Endodermal cell (in vitro differentiated cells): ENCODE measurements at regions not wholly inside any gene's neighbourhood (a gene's known extent, or its start where the extent isn't known, plus 50 kb on each side); places are given as distances from the start of the nearest gene placed in this dataset.

Source experiments
- DNase-seq: peaks from one replicate; pipeline ENCODE4 v3.0.0-alpha.2; 2017
- H3K27ac ChIP-seq: 2 replicates; pipeline ENCODE4 v1.5.1; 2013; ENCODE audit warnings: mild to moderate bottlenecking, low read depth, low read length, moderate library complexity
- H3K27me3 ChIP-seq: 2 replicates; pipeline ENCODE4 v1.6.1; 2013; ENCODE audit warnings: mild to moderate bottlenecking, low read length, moderate library complexity; ENCODE audit not compliant: insufficient read depth, control insufficient read depth, poor library complexity, severe bottlenecking
- H3K36me3 ChIP-seq: 2 replicates; pipeline ENCODE4 v1.7.0; 2013; ENCODE audit warnings: mild to moderate bottlenecking, low read length, moderate library complexity; ENCODE audit not compliant: control insufficient read depth, insufficient read depth
- H3K4me1 ChIP-seq: one replicate; pipeline ENCODE4 v1.7.0; 2013; ENCODE audit warnings: low read length; ENCODE audit not compliant: control insufficient read depth, insufficient read depth
- H3K4me3 ChIP-seq: 2 replicates; pipeline ENCODE4 v1.5.1; 2013; ENCODE audit warnings: mild to moderate bottlenecking, low read length, moderate library complexity
- H3K9ac ChIP-seq: 2 replicates; pipeline ENCODE4 v1.6.1; 2013; ENCODE audit warnings: mild to moderate bottlenecking, low read length, moderate library complexity; ENCODE audit not compliant: poor library complexity, severe bottlenecking; ENCODE audit errors: extremely low read depth
- H3K9me3 ChIP-seq: 2 replicates; pipeline ENCODE4 v1.6.1; 2013; ENCODE audit warnings: mild to moderate bottlenecking, low read length, moderate library complexity; ENCODE audit not compliant: control insufficient read depth
- H3K27ac Mint-ChIP-seq: 2 replicates; pipeline ENCODE4 v1.8.0; 2020; ENCODE audit warnings: mixed read lengths
- H3K27me3 Mint-ChIP-seq: 2 replicates; pipeline ENCODE4 v1.8.0; 2021; ENCODE audit warnings: mild to moderate bottlenecking, mixed read lengths; ENCODE audit not compliant: insufficient read depth
- H3K36me3 Mint-ChIP-seq: 2 replicates; pipeline ENCODE4 v1.8.0; 2020; ENCODE audit warnings: low read depth, mixed read lengths
- H3K4me1 Mint-ChIP-seq: 2 replicates; pipeline ENCODE4 v1.8.0; 2020; ENCODE audit warnings: mixed read lengths
- H3K4me3 Mint-ChIP-seq: 2 replicates; pipeline ENCODE4 v1.8.0; 2020; ENCODE audit warnings: mild to moderate bottlenecking, moderate library complexity, mixed read lengths
- H3K9me3 Mint-ChIP-seq: 2 replicates; pipeline ENCODE4 v1.8.0; 2020; ENCODE audit warnings: mild to moderate bottlenecking, mixed read lengths
- WGBS, 2 experiments: methylation state at CpG; one replicate each; pipeline versions ENCODE4 v1.1.5 to v1.1.7; 2013; ENCODE audit warnings: missing lambda C conversion rate in 2 of 2, mixed read lengths in 1 of 2; ENCODE audit not compliant: insufficient coverage in 1 of 2, insufficient read length in 1 of 2; 5-methylcytosine and 5-hydroxymethylcytosine counted together
- TF ChIP-seq, protein P1 (sequence below): fragments of 200-600 bp; sonication (generic); conservative IDR thresholded peaks from 2 replicates; pipeline ENCODE4 v1.5.0; 2021; ENCODE audit warnings: antibody characterized with exemption, mild to moderate bottlenecking

DNA sequence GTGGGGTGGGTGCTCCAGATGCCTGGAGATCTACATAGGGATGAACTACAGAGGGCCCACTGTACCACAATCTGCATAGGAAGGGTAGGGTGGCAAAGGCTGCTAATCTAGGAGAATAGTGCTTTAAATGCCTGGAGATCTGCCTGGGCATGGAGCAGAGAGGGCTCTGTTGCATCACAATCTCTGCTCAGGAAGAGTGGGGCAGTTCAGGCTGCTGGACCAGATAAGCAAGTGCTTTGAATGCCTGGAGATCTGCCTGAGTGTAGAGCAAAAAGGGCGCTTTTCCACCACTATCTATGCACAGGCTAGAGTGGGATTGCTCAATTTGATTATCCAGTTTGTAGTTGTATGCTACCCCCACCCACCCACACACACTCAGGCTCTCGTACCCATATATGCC, 886.3 kb upstream of the SEL1L start:
- H3K9me3 Mint-ChIP-seq = peaks cover 20% of the 10 kb centered on the region
- no peak overlapping the region for H3K27ac Mint-ChIP-seq
- peaks cover 23% of the 10 kb centered on the region for H3K4me1 Mint-ChIP-seq
- Histone ChIP-seq H3K27ac (no peak overlapping the region), H3K9ac (no peak overlapping the region), H3K9me3 (peaks cover 34% of the 10 kb centered on the region), H3K36me3 (no peaks in the 10 kb centered on the region), H3K27me3 (no peaks in the 10 kb centered on the region), H3K4me3 (no peak overlapping the region), H3K4me1 (peaks cover 6% of the 10 kb centered on the region)
- peaks cover 2% of the 10 kb centered on the region for H3K36me3 Mint-ChIP-seq
- no peaks in the 10 kb centered on the region for H3K27me3 Mint-ChIP-seq
- TF ChIP-seq, protein P1, sequence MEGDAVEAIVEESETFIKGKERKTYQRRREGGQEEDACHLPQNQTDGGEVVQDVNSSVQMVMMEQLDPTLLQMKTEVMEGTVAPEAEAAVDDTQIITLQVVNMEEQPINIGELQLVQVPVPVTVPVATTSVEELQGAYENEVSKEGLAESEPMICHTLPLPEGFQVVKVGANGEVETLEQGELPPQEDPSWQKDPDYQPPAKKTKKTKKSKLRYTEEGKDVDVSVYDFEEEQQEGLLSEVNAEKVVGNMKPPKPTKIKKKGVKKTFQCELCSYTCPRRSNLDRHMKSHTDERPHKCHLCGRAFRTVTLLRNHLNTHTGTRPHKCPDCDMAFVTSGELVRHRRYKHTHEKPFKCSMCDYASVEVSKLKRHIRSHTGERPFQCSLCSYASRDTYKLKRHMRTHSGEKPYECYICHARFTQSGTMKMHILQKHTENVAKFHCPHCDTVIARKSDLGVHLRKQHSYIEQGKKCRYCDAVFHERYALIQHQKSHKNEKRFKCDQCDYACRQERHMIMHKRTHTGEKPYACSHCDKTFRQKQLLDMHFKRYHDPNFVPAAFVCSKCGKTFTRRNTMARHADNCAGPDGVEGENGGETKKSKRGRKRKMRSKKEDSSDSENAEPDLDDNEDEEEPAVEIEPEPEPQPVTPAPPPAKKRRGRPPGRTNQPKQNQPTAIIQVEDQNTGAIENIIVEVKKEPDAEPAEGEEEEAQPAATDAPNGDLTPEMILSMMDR = no peak
- no peak for DNase-seq
- 63% methylated on average over 2 of the region's 2 CpGs; no CpG with 5 or more reads in 1 of the 2 experiments for WGBS, 2 experiments
- H3K4me3 Mint-ChIP-seq = no peak overlapping the region

DNA sequence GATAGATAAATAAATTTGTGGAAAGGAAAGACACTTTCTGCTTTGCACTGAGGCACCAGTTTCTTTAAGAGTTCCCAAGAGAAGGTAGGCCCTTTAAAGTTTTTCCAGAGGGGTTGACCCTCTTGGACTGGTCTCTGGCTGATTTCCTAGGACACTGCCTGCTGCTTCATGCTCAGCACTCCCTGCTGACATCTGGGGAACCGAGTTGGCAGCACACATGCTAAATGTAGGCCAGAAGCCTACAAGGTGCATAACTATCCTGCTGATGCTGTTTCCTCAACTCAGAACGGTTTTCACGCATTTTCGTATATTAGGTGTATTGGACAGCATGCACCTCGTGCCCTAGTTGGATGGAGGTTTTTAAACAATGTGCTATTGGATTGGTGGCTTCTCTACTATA, 887.2 kb upstream of the SEL1L start:
- H3K27ac ChIP-seq = no peak overlapping the region
- WGBS, 2 experiments = 70 to 94% methylated on average over 1 to 5 of the region's 5 CpGs
- H3K4me3 ChIP-seq = no peak overlapping the region
- H3K9me3 ChIP-seq = peaks cover 34% of the 10 kb centered on the region
- no peaks in the 10 kb centered on the region for H3K36me3 ChIP-seq
- H3K4me3 Mint-ChIP-seq = no peak overlapping the region
- H3K4me1 Mint-ChIP-seq = peaks cover 25% of the 10 kb centered on the region
- H3K9me3 Mint-ChIP-seq = peaks cover 20% of the 10 kb centered on the region
- H3K27me3 Mint-ChIP-seq = no peaks in the 10 kb centered on the region
- H3K27me3 ChIP-seq = no peaks in the 10 kb centered on the region
- peaks cover 6% of the 10 kb centered on the region for H3K4me1 ChIP-seq
- H3K36me3 Mint-ChIP-seq = peaks cover 2% of the 10 kb centered on the region
- no peak for DNase-seq
- no peak overlapping the region for H3K9ac ChIP-seq
- TF ChIP-seq, protein P1 = no peak
- no peak overlapping the region for H3K27ac Mint-ChIP-seq

DNA sequence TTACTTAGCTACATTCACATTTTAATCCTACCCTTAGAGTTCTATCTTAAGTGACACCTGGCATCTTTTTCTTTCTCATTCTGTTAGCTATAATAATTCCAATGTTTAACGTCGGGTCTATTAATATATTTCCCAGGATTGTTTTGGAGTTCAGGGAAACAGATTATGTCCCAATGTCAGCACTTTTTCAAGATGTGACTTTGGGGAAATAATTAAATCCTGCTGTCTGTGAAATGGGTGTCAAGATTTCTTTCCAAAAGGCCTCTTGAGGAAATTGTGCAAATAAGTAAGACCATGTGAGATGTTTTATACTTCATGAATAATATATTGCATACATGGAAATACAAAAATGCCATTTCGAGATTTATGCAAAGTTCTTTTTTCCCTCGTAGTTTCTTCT, 887.6 kb upstream of the SEL1L start:
- Histone ChIP-seq H3K36me3 (no peaks in the 10 kb centered on the region), H3K4me1 (peaks cover 6% of the 10 kb centered on the region), H3K27ac (no peak overlapping the region), H3K4me3 (peak overlapping the region; percentile 51), H3K9ac (no peak overlapping the region), H3K9me3 (peaks cover 34% of the 10 kb centered on the region), H3K27me3 (no peaks in the 10 kb centered on the region)
- TF ChIP-seq, protein P1 = no peak
- no peak for DNase-seq
- H3K27ac Mint-ChIP-seq = no peak overlapping the region
- peaks cover 2% of the 10 kb centered on the region for H3K36me3 Mint-ChIP-seq
- H3K27me3 Mint-ChIP-seq = no peaks in the 10 kb centered on the region
- WGBS, 2 experiments = 91 to 95% methylated on average over 2 to 4 of the region's 4 CpGs
- H3K4me3 Mint-ChIP-seq = no peak overlapping the region
- H3K4me1 Mint-ChIP-seq = peaks cover 25% of the 10 kb centered on the region
- peaks cover 20% of the 10 kb centered on the region for H3K9me3 Mint-ChIP-seq
